LNCAP (cell line): ENCODE measurements at regions not wholly inside any gene's neighbourhood (a gene's known extent, or its start where the extent isn't known, plus 50 kb on each side); places are given as distances from the start of the nearest gene placed in this dataset.

Experiments used
- CTCF ChIP-seq: fragments of 450-650 bp; IDR thresholded peaks from 2 replicates; pipeline ENCODE4 v1.5.1; 2017; ENCODE audit warnings: mild to moderate bottlenecking

- no peak for TF ChIP-seq CTCF
Observed at GRCh38 chr7:81492910-81493309, 276.9 kb downstream of the HGF start.

GRCh38 chr7:81492240-81492639 lies 277.6 kb downstream of the HGF start:
- no peak for TF ChIP-seq CTCF

GRCh38 chr7:81491573-81491972 lies 278.3 kb downstream of the HGF start:
- no peak for TF ChIP-seq CTCF

- no peak for TF ChIP-seq CTCF
Observed at GRCh38 chr7:81488210-81488609, 281.6 kb downstream of the HGF start.

GRCh38 chr7:81487516-81487915 lies 282.3 kb downstream of the HGF start:
- no peak for TF ChIP-seq CTCF

GRCh38 chr7:81484261-81484660 lies 285.6 kb downstream of the HGF start:
- no peak for TF ChIP-seq CTCF

- TF ChIP-seq CTCF: peak; percentile 63
Observed at GRCh38 chr7:81482600-81483186, 287.2 kb downstream of the HGF start.

- TF ChIP-seq CTCF: no peak
Observed at GRCh38 chr7:81478664-81479063, 291.2 kb downstream of the HGF start.
